AG08396 (cell line): ENCODE measurements at regions not wholly inside any gene's neighbourhood (a gene's known extent, or its start where the extent isn't known, plus 50 kb on each side); places are given as distances from the start of the nearest gene placed in this dataset.
"Not testable (repeated sequence)": the region's sequence is repeated elsewhere in the genome, so short reads cannot be mapped to it uniquely, and the experiment has no call there.

Experiments
- DNase-seq: peaks from one replicate; pipeline ENCODE4 v3.0.0; 2012; ENCODE audit warnings: low spot score, mixed read lengths

DNA sequence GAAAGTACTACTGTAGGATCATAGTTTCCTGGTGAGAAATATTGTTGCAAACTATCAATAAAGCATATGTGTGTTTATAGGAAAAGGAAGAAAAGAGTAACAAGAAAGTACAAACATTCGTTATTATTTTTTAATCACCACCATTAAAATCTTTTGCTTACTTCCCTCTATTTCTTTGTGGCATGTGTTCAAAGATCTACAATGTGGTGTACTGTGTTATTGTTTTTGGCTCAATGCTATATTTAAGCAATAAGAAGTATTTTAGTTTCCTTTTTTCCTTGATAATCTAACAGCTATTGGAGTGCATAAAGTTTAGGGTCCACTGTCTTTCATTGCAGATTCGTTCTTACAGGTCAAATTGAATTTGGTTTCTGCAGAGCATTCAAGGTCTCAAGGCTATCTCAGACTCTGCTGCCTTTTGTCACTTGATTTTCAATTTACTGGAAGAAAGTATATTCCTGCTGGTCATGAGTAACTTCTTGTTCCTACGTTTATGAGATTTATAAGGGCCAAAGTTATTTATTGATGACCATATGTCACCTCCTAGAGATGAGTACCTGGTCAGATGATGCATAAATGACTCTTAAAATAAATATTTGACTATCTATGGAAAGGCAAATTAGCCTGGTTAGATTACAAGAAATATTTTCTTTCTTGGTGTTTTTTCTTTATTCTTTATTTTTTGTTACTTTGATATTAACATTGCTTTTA is 323.0 kb downstream of the TMEM167A start:
- no peak for DNase-seq

DNA sequence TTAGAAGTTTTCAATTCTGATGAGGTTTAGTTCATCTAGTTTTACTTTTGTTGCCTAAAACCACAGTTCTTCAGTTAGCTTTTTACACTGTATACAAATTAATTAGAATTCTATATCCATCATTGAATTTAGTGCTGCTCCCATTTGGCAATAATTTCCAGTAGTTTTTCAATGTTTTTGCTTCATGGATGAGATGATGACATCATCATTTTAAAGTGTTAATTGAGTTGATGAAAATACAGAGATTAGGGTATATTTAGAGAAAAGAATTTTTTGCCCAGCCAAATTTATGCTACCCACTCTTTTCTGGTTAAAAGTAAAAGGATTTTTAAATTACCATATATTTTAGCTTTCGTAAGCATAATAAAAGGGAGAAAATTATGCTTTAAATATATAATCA is 323.8 kb downstream of the TMEM167A start:
- no peak for DNase-seq

- no peak for DNase-seq
These were observed 327.8 kb downstream of the TMEM167A start for GRCh38 chr5:82749461-82749820.

- DNase-seq: no peak
These were observed 328.3 kb downstream of the TMEM167A start for GRCh38 chr5:82748688-82749460.

GRCh38 chr5:82747986-82748385 is 329.2 kb downstream of the TMEM167A start:
- DNase-seq: no peak

GRCh38 chr5:82745016-82745415 is 332.2 kb downstream of the TMEM167A start:
- no peak for DNase-seq

GRCh38 chr5:82738681-82739269 is 338.4 kb downstream of the TMEM167A start:
- DNase-seq: no peak

DNA sequence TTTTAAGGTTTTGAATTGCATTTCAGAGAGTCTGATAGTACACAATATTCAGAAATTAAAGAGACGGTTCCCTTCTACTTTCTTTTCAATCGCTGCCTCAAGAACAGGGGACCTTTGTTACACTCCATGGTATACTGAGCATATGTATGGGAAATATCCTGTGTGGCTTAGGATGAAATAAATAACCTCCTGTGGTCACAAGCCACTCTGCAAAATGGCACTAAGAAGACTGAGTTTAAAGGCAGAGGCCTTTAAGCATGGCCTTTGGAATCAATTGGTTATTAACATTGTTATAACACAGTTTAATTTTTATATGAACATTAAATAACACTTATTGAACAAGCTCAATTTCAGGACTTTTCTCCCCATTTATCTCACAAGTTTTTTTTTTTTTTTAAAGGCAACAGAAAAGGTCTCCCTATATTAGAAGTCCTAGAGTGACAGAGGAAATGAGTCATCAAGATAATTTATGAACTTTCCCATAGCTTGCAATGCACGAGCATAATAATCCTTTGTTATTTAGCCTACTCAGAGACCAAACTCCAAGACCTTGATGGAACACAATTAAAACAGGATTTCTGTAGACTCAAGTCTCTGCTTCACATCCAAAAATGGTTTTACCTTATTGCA is 341.9 kb downstream of the TMEM167A start:
- DNase-seq: no peak

- DNase-seq: no peak
These were observed 342.8 kb downstream of the TMEM167A start for GRCh38 chr5:82734347-82734746.

GRCh38 chr5:82730913-82731312 is 346.3 kb downstream of the TMEM167A start:
- DNase-seq: no peak

GRCh38 chr5:82728926-82729702 is 348.1 kb downstream of the TMEM167A start:
- DNase-seq: no peak

DNA sequence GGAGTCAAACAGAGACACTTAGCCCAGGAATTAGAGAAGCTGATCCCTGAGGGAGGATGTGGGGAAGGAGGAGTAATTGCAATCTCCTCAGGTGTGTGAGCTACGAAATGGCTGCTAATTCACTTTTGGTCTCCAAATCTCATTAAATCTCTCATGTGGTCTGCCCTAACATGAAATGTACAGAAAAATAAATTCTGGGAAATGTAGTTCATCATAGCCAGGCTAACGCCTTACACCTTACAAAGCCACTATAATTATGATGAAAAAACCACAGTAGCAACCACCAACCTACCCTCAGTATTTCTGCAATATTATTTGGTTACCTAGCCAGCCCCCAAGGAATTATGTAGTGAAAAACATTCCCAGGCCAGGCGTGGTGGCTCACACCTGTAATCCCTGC is 354.0 kb downstream of the TMEM167A start:
- DNase-seq: no peak

DNA sequence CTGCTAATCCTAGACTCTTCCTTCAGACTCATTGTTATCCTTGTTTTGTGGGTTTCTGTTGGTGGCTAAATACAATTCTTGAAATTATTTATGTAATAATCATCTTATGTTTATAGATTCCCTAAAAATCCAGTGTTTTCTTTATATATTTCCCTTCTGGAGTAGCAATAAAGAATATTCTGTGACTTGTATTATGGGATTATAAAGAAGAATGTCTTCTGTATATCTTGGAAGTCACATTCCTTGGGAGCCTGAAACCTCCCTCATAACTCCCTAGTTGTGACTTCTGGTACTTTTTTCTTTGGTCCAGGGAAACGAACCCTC is 356.1 kb downstream of the TMEM167A start:
- DNase-seq: no peak

DNA sequence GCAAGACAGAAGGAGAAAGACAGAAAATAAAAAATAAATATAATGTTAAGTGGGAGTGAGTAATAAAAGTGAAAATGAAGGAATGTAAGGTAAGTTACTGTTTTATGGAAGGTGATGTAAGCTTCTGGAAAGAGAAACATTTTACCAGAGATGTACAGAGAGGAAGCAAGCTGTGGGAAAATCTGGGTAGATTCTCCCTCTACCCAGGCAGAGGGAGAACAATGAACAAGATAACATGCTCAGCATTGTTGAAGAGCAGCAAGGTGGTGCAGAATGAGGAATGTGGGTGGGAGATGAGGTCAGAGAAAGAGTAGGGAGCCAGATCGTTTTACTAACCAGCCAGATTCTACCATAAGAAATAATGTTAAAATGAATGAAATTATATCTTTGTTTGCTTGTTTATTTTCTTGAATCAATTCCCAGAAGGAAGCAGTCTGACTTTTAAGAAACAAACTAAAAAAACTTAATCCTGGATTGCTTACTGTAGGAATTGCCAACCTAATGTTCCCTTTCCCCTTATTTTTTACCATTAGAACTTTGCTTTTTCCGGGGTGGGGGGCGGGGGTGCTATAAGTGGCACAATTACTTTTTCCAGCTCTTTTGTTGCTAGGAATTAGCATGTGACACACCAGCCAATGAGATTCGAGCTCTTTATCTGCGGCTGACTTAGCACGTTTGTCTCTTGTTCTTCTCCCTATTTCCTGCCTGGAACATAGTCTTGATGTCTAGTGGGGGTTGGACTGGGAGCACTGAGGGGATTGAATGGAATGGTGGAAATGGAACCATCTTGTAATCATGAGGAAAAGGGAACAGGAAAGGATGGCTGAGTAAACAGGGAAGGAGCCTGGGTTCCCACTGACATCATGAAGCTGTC is 356.7 kb downstream of the TMEM167A start:
- no peak for DNase-seq

DNA sequence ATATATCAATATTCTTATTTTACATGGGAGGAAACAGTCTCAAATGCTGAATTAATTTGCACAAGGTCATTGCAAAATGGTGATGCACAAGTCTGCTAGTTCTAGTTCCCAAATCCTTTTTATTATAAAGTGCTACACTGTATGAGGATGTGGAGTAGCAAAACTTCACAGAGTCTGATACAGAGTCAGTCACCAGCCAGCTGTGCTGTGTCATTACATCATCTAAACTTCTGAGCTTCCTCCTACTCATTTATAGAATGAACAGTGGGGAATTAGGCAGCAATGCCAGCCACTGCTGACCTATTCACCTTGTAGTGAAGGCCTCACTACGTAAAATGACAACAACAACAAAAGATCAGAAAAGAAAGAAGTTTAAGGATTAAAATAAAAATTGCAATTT is 357.8 kb downstream of the TMEM167A start:
- peak; percentile 9 for DNase-seq

DNA sequence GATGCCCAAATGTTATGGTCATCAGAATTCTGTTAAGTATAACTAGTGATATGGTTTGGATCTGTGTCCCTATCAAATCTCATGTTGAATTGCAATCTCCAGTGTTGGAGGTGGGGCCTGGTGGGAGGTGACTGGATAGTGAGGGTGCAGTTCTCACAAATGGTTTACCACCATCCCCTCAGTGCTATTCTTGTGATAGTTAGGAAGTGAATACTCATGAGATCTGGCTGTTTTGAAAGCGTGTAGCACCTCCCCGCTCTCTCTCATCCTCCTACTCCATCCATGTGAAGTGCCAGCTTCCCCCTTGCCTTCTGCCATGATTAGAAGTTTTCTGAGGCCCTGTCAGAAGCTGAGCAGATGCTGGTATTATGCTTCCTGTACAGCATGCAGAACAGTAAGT is 359.5 kb downstream of the TMEM167A start:
- no peak for DNase-seq

- not testable (repeated sequence) for DNase-seq
These were observed 362.5 kb downstream of the TMEM167A start for GRCh38 chr5:82714732-82715131.

- no peak for DNase-seq
These were observed 363.4 kb downstream of the TMEM167A start for GRCh38 chr5:82713811-82714210.

- DNase-seq: no peak
These were observed 369.5 kb downstream of the TMEM167A start for GRCh38 chr5:82707741-82708140.

DNA sequence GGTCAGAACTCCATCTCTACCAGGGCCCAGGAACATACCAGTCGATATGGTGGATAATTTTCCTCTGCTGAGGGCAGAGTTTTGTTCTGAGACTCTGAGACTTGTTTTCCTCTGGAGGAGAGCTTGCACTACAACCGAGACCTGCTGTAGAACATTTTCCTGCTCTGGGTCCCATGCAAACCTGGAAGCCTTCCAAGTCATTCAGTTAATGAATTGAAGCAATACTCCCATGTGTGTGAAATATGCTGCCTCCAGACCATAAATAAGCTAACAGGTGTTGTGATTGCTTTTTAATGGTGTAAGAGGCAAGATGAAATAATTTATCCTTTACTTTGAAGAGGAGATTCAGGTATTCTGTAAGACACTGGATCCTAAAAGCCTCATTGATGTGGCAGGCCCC is 372.8 kb downstream of the TMEM167A start:
- DNase-seq: no peak

- no peak for DNase-seq
These were observed 375.1 kb downstream of the TMEM167A start for GRCh38 chr5:82702046-82702445.
